ENCODE measurements at regions not wholly inside any gene's neighbourhood (a gene's known extent, or its start where the extent isn't known, plus 50 kb on each side); places are given as distances from the start of the nearest gene placed in this dataset.
"Not testable (repeated sequence)": the region's sequence is repeated elsewhere in the genome, so short reads cannot be mapped to it uniquely, and the experiment has no call there.

- Histone ChIP-seq H3K36me3 (ENCODE audit: insufficient read depth in 1 of 2, low read depth in 1 of 2) (no peaks in the 10 kb centered on the region), H3K9me3 (no peaks in the 10 kb centered on the region), H3K27ac (no peak overlapping the region), H3K27me3 (ENCODE audit: insufficient read depth in 3 of 3, low read length in 2 of 3) (no peaks in the 10 kb centered on the region), H3K4me1 (no peaks in the 10 kb centered on the region), H3K4me3 (no peak overlapping the region)
- TF ChIP-seq, protein P1, sequence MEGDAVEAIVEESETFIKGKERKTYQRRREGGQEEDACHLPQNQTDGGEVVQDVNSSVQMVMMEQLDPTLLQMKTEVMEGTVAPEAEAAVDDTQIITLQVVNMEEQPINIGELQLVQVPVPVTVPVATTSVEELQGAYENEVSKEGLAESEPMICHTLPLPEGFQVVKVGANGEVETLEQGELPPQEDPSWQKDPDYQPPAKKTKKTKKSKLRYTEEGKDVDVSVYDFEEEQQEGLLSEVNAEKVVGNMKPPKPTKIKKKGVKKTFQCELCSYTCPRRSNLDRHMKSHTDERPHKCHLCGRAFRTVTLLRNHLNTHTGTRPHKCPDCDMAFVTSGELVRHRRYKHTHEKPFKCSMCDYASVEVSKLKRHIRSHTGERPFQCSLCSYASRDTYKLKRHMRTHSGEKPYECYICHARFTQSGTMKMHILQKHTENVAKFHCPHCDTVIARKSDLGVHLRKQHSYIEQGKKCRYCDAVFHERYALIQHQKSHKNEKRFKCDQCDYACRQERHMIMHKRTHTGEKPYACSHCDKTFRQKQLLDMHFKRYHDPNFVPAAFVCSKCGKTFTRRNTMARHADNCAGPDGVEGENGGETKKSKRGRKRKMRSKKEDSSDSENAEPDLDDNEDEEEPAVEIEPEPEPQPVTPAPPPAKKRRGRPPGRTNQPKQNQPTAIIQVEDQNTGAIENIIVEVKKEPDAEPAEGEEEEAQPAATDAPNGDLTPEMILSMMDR (IDR thresholded peaks at IDR 0.05), result no peak
- 54 to 61% (median 60%) methylated on average over 3 of the region's 3 CpGs for WGBS, 3 donors
- intact Hi-C loops (cut with DNase I), result no loop called here
- no peak for DNase-seq
- no peak for ATAC-seq
Observed at GRCh38 chr21:25489673-25490072, 117.6 kb downstream of the MRPL39 start.

DNA sequence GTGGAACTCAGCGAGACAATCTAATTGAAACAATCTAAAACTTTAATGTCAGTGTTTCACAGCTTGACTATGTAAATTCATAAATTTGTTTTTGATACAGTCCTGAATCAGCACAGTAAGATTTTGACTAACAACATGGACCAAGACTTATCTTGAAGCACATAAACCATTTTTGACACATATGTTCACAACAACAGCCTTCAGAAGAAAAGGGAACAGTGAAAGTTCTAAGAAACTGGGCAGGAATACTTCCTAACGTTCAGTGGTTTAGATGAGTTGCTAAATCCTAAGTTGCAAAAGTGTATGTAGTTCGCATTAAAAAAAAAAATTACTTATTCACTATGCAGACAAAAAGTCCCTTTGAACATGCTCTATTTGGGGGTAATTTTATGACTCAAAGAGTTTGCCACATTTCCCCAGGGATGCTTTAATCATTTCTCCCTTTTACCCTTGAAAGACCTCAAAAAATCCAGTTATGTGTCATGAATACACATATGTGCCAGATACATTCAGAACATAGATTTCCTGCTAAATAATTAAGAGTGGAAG is 120.2 kb downstream of the MRPL39 start:
- H3K4me1 ChIP-seq, result no peaks in the 10 kb centered on the region
- H3K27ac ChIP-seq, result no peak overlapping the region
- intact Hi-C loops (cut with DNase I), result no loop called here
- no peak overlapping the region for H3K4me3 ChIP-seq
- TF ChIP-seq, protein P1 (IDR thresholded peaks at IDR 0.05), result no peak
- no peaks in the 10 kb centered on the region for H3K9me3 ChIP-seq
- WGBS, 3 donors, result 77 to 79% (median 78%) methylated on average over 3 of the region's 3 CpGs
- no peaks in the 10 kb centered on the region for H3K27me3 ChIP-seq (ENCODE audit: insufficient read depth in 3 of 3, low read length in 2 of 3)
- ATAC-seq (no peak), DNase-seq (no peak)
- H3K36me3 ChIP-seq (ENCODE audit: insufficient read depth in 1 of 2, low read depth in 1 of 2), result no peaks in the 10 kb centered on the region

DNA sequence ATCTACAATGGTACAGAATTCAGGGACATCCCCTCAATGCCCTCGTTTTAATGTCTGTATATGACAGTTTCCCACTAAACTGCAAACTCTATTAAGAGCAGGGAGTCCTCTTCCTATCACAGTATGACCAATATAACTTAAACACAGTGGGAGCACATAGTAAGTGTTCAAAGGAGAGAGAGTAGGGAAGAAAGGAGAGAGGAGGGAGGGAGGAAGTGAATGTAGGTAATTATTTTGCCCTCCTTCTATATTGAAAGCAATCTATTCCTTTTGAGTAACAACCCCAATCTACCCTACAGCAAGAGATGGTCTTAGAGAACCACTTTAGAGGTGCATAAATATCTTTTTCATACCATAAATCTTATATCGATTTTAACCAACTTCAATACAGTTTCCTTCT is 121.4 kb downstream of the MRPL39 start:
- TF ChIP-seq, protein P1 (IDR thresholded peaks at IDR 0.05), result no peak
- intact Hi-C loops (cut with DNase I), result no loop called here
- WGBS, 3 donors, result 66 to 74% (median 68%) methylated on average over 2 of the region's 2 CpGs

DNA sequence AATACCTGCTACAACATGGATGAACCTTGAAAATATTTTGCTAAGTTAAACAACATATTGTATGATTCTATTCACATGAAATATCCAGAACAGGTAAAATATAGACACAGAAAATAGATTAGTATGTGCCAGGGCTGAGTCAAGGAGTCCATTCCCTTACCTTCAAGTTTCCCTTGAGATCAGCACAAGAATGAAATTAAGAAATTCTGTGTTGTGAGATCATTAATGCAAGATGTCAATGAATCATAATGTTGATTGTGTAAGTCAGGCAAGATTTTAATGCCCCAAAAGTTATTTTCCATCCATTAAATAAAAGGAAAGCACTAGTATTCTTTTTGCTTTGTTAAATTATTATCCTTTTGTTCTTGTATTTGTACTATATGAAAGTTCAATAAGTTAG is 139.4 kb downstream of the MRPL39 start:
- H3K9me3 ChIP-seq, result no peaks in the 10 kb centered on the region
- TF ChIP-seq, protein P1 (IDR thresholded peaks at IDR 0.05), result no peak
- no peak overlapping the region for H3K27ac ChIP-seq
- H3K4me1 ChIP-seq, result no peaks in the 10 kb centered on the region
- H3K36me3 ChIP-seq (ENCODE audit: insufficient read depth in 1 of 2, low read depth in 1 of 2), result no peaks in the 10 kb centered on the region
- intact Hi-C loops (cut with DNase I), result no loop called here
- H3K4me3 ChIP-seq, result no peak overlapping the region
- DNase-seq (no peak), ATAC-seq (no peak)
- H3K27me3 ChIP-seq (ENCODE audit: insufficient read depth in 3 of 3, low read length in 2 of 3), result no peaks in the 10 kb centered on the region

More for the DNA sequence above, 121.4 kb downstream of the MRPL39 start:
- Histone ChIP-seq H3K4me3 (no peak overlapping the region), H3K9me3 (no peaks in the 10 kb centered on the region), H3K27ac (no peak overlapping the region), H3K4me1 (no peaks in the 10 kb centered on the region), H3K27me3 (ENCODE audit: insufficient read depth in 3 of 3, low read length in 2 of 3) (no peaks in the 10 kb centered on the region), H3K36me3 (ENCODE audit: insufficient read depth in 1 of 2, low read depth in 1 of 2) (no peaks in the 10 kb centered on the region)
- no peak for ATAC-seq
- DNase-seq, result no peak

DNA sequence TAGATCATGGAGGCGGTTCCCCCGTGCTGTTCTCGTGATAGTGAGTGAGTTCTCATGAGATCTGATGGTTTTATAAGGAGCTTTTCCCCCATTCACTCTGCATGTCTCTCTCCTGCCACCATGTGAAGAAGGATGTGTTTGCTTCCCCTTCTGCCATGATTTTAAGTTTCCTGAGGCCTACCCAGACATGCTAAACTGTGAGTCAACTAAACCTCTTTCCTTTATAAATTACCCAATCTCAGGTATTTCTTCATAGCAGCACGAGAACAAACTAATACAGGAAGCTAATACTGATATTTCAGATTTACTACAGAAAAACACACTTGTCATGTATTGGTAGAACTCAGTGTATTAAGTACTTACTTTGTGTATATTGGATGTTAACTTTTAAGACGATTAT is 140.2 kb downstream of the MRPL39 start:
- H3K4me3 ChIP-seq; H3K27ac ChIP-seq; ATAC-seq; H3K27me3 ChIP-seq (ENCODE audit: insufficient read depth in 3 of 3, low read length in 2 of 3); intact Hi-C loops (cut with DNase I); H3K9me3 ChIP-seq; DNase-seq; H3K36me3 ChIP-seq (ENCODE audit: insufficient read depth in 1 of 2, low read depth in 1 of 2); H3K4me1 ChIP-seq: not testable (repeated sequence)
- WGBS, 3 donors, result 80 to 86% (median 84%) methylated on average over 5 of the region's 5 CpGs

All from psoas muscle (tissue), 7 donors.